ENCODE measurements at regions not wholly inside any gene's neighbourhood (a gene's known extent, or its start where the extent isn't known, plus 50 kb on each side); places are given as distances from the start of the nearest gene placed in this dataset.

GRCh38 chr13:50080203-50080910, 65.1 kb downstream of the KCNRG start:
- no peaks in the 10 kb centered on the region for H3K9me3 ChIP-seq (ENCODE audit: low read depth, low read length, poor library complexity, severe bottlenecking)
- H3K4me3 ChIP-seq (ENCODE audit: low read depth, low read length, poor library complexity, severe bottlenecking) = peak overlapping the region; percentile 87
- peak overlapping the region; percentile 98 for H3K27ac ChIP-seq (ENCODE audit: low read depth, low read length, poor library complexity, severe bottlenecking)
- BruUV-seq (replicated peaks) = TSS peak; percentile 35
- CTCF ChIA-PET = interaction anchor here (0.5 to 1.4 kb wide), 3 partner anchors 83 to 135 kb away, joined by 3 to 5 read pairs (median 3); partner anchors contain the start of gene TRIM13
- intact Hi-C loops (cut with micrococcal nuclease; ENCODE audit: unreplicated experiment) = loop anchor here (5.0 to 10.0 kb wide), 4 partner anchors 103 to 984 kb away; no protein-coding TSS in a partner anchor
- TF ChIP-seq, protein P1, sequence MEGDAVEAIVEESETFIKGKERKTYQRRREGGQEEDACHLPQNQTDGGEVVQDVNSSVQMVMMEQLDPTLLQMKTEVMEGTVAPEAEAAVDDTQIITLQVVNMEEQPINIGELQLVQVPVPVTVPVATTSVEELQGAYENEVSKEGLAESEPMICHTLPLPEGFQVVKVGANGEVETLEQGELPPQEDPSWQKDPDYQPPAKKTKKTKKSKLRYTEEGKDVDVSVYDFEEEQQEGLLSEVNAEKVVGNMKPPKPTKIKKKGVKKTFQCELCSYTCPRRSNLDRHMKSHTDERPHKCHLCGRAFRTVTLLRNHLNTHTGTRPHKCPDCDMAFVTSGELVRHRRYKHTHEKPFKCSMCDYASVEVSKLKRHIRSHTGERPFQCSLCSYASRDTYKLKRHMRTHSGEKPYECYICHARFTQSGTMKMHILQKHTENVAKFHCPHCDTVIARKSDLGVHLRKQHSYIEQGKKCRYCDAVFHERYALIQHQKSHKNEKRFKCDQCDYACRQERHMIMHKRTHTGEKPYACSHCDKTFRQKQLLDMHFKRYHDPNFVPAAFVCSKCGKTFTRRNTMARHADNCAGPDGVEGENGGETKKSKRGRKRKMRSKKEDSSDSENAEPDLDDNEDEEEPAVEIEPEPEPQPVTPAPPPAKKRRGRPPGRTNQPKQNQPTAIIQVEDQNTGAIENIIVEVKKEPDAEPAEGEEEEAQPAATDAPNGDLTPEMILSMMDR (conservative IDR thresholded peaks at IDR 0.05; ENCODE audit: low read depth, low read length) = no peak
- TF ChIP-seq EZH2 (IDR thresholded peaks at IDR 0.05; ENCODE audit: borderline replicate concordance, low read depth, low read length, poor library complexity, severe bottlenecking) = no peak
- peaks cover 5% of the 10 kb centered on the region for H3K36me3 ChIP-seq (ENCODE audit: insufficient read depth, low read length, poor library complexity, severe bottlenecking)
- H3K27me3 ChIP-seq (replicated peaks; ENCODE audit: insufficient read depth, low read depth, low read length, poor library complexity) = no peaks in the 10 kb centered on the region
- H3K4me1 ChIP-seq (ENCODE audit: insufficient read depth, low read length, poor library complexity, severe bottlenecking) = peaks cover 41% of the 10 kb centered on the region
- POLR2A ChIA-PET (ENCODE audit: low non-redundant PET) = interaction anchor here (0.7 kb wide), 1 partner anchor 336 kb away, joined by 3 read pairs; no protein-coding TSS in a partner anchor
- peak; percentile 60 for DNase-seq (ENCODE audit: low spot score)

- Histone ChIP-seq H3K36me3 (ENCODE audit: insufficient read depth, low read length, poor library complexity, severe bottlenecking) (no peaks in the 10 kb centered on the region), H3K27me3 (replicated peaks; ENCODE audit: insufficient read depth, low read depth, low read length, poor library complexity) (no peaks in the 10 kb centered on the region), H3K9me3 (ENCODE audit: low read depth, low read length, poor library complexity, severe bottlenecking) (no peaks in the 10 kb centered on the region), H3K4me3 (ENCODE audit: low read depth, low read length, poor library complexity, severe bottlenecking) (peak overlapping the region; percentile 87), H3K27ac (ENCODE audit: low read depth, low read length, poor library complexity, severe bottlenecking) (peak overlapping the region; percentile 98), H3K4me1 (ENCODE audit: insufficient read depth, low read length, poor library complexity, severe bottlenecking) (peaks cover 34% of the 10 kb centered on the region)
- CTCF ChIA-PET = interaction anchor here (0.5 to 1.4 kb wide), 4 partner anchors 84 to 136 kb away, joined by 3 to 7 read pairs (median 4); partner anchors contain the start of gene TRIM13
- TF ChIP-seq EZH2 (IDR thresholded peaks at IDR 0.05; ENCODE audit: borderline replicate concordance, low read depth, low read length, poor library complexity, severe bottlenecking) = no peak
- TF ChIP-seq, protein P1 (conservative IDR thresholded peaks at IDR 0.05; ENCODE audit: low read depth, low read length) = no peak
- POLR2A ChIA-PET (ENCODE audit: low non-redundant PET) = interaction anchor here (0.7 kb wide), 1 partner anchor 335 kb away, joined by 3 read pairs; no protein-coding TSS in a partner anchor
- DNase-seq (ENCODE audit: low spot score) = peak; percentile 60
- intact Hi-C loops (cut with micrococcal nuclease; ENCODE audit: unreplicated experiment) = loop anchor here (5.0 to 10.0 kb wide), 4 partner anchors 104 to 984 kb away; no protein-coding TSS in a partner anchor
- BruUV-seq (replicated peaks) = no TSS peak
These were observed 65.9 kb downstream of the KCNRG start for GRCh38 chr13:50080911-50081678.

DNA sequence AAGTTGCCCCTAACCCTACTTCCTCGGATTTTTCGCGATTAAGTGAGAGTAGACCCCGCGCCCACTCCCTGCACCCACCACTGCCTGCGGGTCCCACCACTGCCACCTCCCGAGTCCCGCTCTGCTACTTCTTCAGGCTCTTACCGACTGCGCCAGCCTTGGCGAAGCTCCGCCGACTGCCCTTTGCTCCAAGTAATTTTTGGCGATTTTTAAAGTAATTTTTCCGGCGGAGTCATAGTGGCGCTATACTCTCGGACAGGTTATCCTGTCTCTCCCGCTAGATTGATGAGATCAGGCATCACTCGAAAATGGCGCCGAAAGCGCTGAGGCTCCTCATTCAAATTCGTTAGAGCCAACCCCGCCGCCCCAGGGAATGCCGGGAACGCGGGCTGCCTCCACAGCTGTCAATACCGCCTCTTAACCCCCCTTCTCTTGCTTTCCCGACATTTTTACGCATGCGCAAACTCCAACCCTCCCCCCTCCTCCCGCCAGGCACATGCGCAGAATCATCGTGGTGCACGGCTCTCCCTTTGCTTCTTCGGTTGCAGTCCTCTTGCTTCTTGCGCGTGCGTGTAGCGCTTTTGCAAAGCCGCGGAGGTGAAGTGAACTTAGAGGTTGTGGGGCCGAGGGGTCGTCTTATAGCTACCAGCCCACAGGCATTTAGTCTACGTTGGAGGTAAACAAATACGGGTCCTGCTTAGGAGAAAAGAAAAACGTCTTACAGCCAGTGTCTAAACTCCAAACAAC, 66.6 kb downstream of the KCNRG start:
- no peaks in the 10 kb centered on the region for H3K9me3 ChIP-seq (ENCODE audit: low read depth, low read length, poor library complexity, severe bottlenecking)
- POLR2A ChIA-PET (ENCODE audit: low non-redundant PET) = interaction anchor here (0.9 kb wide), 1 partner anchor 35 kb away, joined by 4 read pairs; no protein-coding TSS in a partner anchor
- BruUV-seq (replicated peaks) = no TSS peak
- TF ChIP-seq EZH2 (IDR thresholded peaks at IDR 0.05; ENCODE audit: borderline replicate concordance, low read depth, low read length, poor library complexity, severe bottlenecking) = no peak
- TF ChIP-seq, protein P1 (conservative IDR thresholded peaks at IDR 0.05; ENCODE audit: low read depth, low read length) = peak; percentile 43
- peak; percentile 99 for DNase-seq (ENCODE audit: low spot score)
- H3K27me3 ChIP-seq (replicated peaks; ENCODE audit: insufficient read depth, low read depth, low read length, poor library complexity) = no peaks in the 10 kb centered on the region
- peaks cover 27% of the 10 kb centered on the region for H3K4me1 ChIP-seq (ENCODE audit: insufficient read depth, low read length, poor library complexity, severe bottlenecking)
- CTCF ChIA-PET = interaction anchor here (1.0 kb wide), 1 partner anchor 84 kb away, joined by 7 read pairs; the partner anchor contains the start of gene TRIM13
- peak overlapping the region; percentile 98 for H3K27ac ChIP-seq (ENCODE audit: low read depth, low read length, poor library complexity, severe bottlenecking)
- intact Hi-C loops (cut with micrococcal nuclease; ENCODE audit: unreplicated experiment) = loop anchor here (1.0 to 10.0 kb wide), 7 partner anchors 42 to 983 kb away; partner anchors contain the start of gene TRIM13
- no peaks in the 10 kb centered on the region for H3K36me3 ChIP-seq (ENCODE audit: insufficient read depth, low read length, poor library complexity, severe bottlenecking)
- H3K4me3 ChIP-seq (ENCODE audit: low read depth, low read length, poor library complexity, severe bottlenecking) = peak overlapping the region; percentile 87
